GM19351 (cell line): ENCODE measurements at regions not wholly inside any gene's neighbourhood (a gene's known extent, or its start where the extent isn't known, plus 50 kb on each side); places are given as distances from the start of the nearest gene placed in this dataset.
A peak's percentile ranks its signal among the peaks of the same experiment; 100 is the strongest.

Experiments used
- ATAC-seq: cut with Tn5 transposase; IDR thresholded peaks from one replicate; pipeline ENCODE4 v1.9.1; 2021; ENCODE audit warnings: mild to moderate bottlenecking, moderate library complexity; ENCODE audit not compliant: unreplicated experiment

DNA sequence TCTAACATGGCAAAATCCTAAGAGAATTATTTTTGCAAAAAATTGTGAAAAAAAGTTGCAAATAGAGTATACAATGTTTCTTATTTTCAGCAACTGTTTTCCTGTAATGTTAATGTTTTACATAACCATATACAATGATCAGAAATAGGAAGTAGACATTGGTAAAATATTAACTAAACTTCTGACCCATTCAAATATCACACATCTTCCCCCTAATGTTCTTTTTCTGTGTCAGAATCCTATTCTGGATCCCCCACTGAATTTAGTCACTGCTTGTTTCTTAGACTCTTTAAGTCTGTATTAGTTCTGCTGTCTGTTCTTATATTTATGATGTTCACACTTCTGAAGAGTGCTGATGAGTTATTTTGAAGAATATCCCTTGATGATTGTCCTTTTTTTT, 62.0 kb downstream of the HFE start:
- no peak for ATAC-seq

DNA sequence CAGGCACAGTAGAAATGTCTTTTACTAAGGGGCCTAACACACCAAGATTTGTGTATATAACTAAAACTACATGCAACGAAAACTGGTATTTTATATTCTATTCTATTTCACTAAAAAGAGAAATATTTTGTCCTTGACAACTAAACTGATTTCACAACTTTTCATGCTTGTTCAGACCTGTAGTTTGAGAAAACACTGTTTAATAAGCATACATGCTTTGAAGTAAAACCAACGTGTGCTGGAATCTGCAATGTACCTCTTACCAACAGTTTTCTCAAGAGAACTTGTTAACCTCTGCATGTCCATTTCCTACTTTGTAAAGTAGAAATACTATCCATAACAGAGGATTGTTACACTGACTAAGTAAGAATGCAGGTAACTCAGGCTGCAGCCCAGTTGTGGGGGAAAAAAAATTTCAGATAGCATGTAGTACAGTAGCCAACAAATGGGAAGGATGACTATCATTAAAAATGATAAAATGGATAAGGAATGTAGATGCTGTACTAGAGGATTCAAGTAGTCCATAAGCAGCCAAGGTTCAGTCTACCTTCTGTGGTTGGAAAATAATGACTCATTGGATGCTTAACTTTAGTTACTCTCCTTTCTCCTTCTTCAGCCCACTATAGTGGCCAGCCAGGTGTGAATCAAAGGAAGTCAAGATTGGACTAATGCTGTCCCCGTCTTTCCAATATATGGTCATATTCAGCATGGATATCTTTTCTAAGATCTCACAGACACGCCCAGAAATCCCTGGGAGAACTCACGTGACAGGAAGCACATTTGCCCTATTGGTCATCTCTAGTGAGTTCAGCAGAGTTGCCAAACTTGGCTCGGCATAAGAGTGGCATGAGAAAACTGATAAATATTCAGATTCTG, 65.2 kb downstream of the HFE start:
- ATAC-seq = no peak

DNA sequence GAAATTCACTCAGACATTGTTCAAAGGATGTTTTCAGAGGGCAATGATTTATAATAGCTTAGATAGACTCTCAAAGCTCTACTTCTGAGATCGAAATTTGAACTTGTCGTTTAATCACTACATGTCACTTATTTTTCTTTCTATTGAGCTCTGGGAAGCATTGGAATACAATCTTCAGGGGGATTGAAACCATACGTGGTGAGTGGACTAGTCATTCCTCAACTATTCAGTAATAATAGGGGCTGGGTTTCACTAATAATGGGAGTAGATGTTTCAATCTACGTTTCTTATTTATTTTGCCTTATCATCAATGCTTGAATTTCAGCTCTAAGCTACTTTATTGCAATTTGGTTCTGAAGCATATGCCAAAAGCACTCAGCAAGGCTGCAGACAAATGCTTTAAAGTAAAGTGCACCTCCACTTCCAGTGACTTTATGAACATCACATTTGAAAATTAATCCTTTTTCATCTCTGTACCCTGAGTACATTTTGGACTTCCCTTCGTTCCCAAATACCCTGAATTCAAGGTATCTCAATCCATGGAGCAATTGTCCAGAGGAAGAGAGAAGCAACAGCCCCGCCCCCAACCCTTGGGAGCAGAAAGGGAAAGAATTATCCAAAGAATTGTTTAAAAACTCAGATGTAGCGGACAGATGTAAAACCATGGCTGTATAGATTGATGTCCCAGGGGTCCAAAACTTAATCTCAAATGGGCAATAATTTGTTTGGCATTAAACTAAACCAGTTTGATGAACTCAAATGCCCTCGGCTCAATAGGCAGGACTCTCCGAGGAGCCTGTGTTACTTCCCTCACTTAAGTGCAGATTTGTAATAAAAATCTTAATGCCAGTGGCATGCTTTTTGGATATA, 68.1 kb downstream of the HFE start:
- no peak for ATAC-seq

DNA sequence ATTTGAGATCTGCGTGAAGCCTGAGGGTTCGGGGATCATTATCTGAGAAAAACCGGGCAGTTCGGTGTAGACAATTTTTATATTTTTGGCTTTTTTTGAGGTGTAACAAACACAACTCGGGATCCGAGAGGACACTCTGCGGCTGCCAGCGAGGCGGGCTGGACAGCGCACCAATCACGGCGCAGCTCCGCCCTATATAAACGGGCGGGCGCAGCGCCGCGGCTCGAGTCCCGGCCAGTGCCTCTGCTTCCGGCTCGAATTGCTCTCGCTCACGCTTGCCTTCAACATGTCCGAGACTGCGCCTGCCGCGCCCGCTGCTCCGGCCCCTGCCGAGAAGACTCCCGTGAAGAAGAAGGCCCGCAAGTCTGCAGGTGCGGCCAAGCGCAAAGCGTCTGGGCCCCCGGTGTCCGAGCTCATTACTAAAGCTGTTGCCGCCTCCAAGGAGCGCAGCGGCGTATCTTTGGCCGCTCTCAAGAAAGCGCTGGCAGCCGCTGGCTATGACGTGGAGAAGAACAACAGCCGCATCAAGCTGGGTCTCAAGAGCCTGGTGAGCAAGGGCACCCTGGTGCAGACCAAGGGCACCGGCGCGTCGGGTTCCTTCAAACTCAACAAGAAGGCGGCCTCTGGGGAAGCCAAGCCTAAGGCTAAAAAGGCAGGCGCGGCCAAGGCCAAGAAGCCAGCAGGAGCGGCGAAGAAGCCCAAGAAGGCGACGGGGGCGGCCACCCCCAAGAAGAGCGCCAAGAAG, 69.0 kb downstream of the HFE start:
- ATAC-seq = peak; percentile 41

DNA sequence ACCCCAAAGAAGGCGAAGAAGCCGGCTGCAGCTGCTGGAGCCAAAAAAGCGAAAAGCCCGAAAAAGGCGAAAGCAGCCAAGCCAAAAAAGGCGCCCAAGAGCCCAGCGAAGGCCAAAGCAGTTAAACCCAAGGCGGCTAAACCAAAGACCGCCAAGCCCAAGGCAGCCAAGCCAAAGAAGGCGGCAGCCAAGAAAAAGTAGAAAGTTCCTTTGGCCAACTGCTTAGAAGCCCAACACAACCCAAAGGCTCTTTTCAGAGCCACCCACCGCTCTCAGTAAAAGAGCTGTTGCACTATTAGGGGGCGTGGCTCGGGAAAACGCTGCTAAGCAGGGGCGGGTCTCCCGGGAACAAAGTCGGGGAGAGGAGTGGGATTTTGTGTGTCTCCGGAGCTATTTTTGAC, 69.6 kb downstream of the HFE start:
- peak; percentile 7 for ATAC-seq

DNA sequence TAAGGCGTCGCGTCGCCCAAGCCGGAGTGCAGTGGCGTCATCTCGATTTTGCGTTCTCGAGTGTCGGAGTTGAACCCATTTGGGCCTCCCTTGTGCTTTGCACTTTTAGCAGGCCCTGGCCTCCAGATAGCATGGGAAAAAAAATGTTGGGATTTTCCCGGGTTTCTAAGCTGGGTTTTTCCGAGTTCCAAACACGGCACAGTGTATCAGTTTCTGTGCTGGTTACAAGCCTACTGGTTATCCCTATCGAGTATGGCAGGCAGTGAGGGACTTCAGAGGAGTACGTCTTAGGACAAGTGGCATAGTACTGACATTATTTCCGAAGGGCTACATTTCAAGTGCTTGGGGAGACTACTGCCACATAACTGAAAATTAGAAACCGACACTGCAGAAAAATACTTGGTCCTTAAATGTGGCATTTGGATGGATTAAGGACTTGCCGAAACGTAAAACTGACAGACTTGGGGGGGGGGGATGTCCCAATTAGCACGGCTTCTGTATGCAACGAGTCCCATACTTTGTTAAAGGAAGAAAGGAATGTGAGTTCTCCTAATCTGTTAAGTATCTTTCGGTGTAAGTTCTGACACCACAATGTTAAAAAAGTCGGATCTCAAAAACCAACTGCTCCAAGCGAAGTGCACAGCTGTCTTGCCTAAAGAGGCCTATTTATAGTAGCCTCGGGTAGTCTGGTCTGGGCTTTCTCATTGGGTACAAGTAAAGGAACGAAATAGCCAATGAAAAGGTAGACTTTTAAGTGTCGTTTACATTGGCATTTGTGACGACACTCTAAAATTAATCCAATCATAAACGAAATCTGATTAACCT, 70.2 kb downstream of the HFE start:
- ATAC-seq = peak; percentile 55

DNA sequence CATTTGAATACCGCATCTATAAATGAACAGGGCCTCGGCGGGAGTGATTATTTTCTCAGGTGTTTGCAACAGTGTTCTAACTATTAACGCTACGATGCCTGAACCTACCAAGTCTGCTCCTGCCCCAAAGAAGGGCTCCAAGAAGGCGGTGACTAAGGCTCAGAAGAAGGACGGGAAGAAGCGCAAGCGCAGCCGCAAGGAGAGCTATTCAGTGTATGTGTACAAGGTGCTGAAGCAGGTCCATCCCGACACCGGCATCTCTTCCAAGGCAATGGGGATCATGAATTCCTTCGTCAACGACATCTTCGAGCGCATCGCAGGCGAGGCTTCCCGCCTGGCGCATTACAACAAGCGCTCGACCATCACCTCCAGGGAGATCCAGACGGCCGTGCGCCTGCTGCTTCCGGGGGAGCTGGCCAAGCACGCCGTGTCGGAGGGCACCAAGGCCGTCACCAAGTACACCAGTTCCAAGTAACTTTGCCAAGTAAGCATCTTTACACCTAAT, 70.9 kb downstream of the HFE start:
- no peak for ATAC-seq

DNA sequence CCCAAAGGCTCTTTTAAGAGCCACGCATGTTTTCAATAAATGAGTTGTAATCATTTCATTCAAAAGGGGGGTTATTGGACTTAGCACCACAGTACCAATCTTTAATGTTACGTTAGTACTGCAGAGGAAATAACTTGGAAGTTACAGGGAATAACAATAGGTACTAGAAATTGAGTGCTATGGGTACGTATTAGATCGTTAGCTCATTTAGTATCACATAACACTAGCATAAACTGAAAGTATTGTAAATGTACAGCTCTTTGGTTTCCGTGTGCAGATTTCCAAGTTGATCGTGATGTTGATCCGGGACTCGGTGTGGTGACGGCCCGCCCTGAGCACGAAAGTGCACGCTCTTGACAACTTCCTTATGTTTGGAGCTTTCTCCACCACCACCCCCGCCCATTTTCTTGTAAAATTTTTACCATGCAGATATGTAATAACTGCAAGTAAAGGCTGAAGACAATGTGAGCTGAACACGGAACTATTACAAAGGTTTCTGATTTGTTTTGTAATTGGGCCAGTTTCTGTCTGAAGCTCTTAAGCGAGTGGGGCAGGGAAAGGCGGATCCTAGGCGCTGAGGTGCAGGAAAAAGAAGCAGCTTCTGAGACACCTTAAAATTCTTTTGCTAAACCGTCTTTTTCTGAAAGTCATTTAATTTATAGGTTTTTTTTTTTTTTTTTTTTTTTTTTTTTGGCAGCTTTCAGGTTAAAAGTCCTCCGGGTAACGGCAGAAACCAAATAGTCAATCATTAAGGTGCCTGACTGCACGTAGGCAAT, 71.5 kb downstream of the HFE start:
- ATAC-seq = no peak

DNA sequence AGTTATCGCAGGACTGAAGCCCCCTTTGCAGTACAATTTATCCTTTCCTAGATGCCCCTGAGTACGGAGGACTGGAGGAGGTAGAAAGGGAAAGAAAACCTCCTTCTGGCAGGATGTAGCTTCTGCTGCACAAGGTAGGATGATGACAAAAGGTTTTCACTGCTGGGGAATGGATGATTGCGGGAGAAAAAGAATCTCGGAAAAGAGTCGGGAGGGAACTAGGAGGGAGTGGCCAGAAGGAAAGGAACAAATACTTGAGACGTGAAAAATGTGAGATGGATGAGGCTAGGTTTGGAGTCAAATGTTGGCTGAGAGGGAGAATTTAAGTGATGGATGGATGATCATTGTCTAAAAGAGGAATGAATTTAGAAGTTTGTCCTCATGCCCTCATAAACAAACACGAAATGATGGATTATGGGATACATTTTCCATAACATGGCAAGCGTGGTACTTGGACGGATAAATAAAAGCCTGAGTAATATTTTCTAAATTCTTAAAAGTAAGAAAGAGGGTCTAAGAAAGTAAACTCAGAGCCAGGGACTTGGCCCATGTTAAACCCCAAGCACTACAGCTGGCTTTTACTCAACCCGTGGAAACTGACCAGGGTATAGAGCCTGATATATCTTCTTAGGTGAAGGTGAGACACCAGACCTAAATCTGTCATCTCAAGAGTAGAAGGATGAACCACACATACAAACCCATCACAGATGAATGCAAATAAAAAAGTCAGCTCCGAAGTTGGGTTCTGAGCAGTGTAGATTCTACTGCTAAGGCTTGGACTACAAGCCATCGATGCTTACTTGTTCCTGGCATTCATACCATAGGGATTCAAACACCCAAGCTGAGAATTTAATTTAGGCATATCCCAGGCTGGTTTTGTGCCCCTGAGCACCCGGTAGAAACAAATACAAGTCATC, 72.4 kb downstream of the HFE start:
- ATAC-seq = no peak

DNA sequence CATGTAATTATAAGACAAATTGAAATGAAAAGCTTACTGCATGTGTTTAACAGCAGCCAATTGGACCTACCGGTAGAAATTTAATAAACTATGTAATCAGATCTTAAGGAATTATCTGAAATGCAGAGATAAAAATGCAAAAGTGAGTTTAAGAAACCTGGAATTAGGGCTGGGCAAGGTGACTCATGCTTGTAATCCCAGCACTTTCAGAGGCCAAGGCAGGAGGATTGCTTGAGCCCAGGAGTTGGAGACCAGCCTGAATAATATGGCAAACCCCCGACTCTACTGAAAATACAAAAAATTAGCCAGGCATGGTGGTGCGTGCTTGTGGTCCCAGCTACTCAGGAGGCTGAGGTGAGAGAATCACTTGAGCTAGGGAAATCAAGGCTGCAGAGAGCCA, 74.1 kb downstream of the HFE start:
- no peak for ATAC-seq

DNA sequence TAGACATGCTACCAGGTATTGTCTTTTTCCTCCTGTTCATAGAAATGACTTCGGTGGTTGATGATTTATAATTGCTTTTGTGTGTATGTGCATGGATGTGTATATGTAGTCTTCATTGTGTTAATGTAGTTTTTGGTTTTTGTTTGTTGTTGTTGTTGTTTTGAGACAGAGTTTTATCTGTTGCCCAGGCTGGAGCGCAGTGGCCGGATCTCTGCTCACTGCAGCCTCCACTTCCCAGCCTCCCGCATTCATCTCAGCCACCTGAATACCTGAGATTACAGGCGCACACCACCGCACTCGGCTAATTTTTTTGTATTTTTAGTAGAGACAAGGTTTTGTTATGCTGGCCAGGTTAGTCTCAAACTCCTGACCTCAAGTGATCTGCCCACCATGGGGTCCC, 75.2 kb downstream of the HFE start:
- no peak for ATAC-seq

DNA sequence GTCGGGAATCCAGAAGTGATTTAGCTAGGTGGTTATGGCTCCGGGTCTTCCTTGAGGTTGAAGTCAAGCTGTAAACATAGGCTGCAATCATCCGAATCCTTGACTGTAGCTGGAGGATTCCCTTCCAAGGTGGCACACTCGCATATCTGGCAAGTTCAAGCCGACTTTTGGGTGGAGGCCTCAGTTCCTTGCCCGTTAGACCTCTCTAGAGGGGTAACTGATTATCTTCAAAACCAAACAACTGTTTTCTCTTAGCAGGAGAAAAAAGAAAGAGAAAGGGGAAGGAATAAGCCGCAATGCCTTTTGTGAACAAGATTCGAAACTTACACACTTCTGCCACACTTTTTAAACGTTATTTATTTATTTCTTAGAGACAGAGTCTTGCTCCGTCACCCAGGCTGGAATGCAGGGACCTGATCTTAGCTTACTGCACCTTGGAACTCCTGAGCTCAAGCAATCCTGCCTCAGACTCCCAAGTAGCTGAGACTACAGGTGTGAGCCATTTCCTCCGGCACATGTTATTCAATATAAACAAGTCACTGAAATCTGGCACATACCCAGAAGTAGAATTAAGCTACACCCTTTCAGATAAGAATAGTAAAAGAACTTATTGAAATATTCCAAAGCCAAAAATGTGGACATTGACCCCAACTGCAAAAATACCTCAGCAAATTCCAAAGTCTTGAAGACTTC, 76.3 kb downstream of the HFE start:
- ATAC-seq = no peak

DNA sequence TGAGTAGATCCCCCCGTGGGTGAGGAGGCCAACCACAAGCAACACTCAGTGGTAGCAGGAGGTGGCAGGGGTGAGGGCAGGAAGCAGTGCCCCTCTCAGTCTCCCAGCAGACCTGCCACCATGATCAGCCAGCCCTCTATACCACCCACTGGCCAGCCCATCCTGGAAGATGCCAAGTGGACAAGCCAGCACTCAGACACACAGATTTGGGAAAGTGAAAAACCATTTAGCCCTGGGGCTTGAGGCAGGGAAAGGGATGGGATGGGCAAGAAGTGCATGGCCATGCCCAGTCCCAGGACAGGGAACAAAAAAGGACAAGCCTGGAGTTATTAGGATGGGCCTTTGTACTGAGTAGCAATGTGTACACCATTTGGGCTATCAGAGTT, 76.9 kb downstream of the HFE start:
- ATAC-seq = no peak

DNA sequence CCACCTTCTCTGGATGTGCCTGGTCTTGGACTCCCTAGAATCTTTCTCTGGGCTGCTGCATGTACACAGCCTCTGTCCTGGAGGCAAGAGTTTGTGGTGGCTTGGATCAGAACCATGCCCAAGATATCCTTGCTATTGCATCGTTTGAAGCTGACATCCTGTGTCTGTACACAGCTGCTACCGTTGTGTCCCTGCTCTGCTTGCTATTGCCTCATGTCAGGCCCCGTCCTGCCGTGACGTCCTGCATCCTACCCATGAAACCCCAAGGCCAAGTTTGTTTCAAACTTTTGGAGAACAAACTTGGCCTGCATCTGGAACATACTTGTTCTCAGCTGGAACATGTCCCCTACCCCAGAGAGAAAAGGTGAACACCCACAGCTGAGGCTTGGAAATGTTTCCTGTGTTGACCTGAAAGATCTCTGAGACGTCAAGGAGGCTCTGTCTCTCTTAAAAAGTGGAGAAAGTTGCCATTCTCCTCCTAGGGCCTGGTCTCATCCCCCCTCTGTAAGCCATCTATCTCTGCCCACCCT, 78.1 kb downstream of the HFE start:
- no peak for ATAC-seq

DNA sequence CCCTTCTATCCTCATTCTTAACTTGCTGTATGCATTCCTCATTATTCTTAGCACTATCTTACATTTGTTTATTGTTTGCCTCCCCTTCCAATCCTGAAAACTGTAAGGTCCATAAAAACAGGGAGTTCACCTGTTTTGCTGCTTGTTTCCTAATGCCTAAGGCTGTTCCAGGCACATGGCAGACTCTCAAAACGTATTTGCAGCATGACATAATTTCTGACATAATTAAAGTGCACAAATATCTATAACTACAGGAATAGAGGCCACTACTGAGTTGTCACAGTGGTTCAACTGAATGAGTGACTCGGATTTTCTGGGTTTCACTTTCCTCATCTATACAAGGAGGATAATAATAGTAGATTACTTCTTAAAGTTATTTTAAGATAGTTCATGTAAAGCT, 83.0 kb downstream of the HFE start:
- ATAC-seq = no peak

DNA sequence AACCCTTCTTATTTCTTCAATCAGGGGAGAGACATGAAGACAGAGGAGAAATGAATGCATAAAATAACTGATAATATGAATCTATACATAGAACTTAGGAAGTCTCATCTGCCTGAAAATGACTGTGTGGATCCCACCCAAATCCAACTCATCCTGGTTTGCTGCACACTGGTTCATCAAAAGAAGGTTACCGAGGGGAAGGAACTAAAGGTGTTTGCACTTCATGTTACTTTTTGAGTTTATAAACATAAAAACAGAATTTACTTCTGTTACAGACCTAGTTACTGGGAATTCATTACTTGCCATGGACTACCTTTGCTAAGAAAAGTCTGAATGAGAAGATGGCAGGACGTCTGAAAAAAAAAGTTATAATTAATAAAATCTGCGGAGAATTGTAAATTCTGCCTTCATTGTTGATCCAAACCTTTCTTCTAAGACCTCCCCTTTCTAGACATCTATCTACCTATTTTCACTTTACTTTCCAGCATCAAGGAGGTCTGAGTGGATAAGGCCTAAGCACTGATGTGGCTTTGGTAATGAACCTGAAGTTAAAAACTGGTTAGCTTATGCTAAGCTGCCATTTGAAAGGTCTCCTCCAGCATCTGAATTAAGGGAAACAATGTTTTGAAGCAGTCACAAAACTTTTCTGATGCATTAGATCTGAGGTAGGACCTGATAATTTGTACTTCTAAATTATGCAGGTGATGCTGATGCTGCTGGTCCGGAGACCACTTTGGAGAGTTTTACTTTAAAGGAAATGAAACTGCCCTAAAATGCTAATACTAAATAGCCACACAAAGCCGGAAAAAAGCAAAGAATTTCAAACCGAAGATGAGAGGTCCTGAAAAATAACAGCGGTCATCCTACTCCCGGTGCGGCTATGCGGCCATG, 84.0 kb downstream of the HFE start:
- ATAC-seq = peak; percentile 8

DNA sequence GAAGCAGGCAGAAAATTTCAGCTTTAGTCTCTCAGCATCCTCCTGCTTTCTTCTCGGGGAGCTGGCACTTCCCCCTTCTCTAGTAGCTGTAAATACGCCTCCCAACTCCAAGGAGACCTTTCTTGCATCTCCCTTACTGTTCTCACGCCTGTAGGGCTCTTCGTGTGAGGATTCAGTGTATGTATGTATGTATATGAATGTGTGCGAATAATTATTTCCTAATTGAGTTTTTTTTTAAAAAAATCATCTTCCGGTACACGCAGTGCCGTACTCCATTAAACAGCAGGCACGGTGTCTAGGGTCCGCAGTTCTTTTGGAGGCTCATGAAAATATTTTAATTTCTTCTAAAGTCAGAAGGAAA, 85.4 kb downstream of the HFE start:
- no peak for ATAC-seq
